GM12892 (cell line): ENCODE measurements at regions not wholly inside any gene's neighbourhood (a gene's known extent, or its start where the extent isn't known, plus 50 kb on each side); places are given as distances from the start of the nearest gene placed in this dataset.

Experiments used
- POLR2A ChIP-seq: IDR thresholded peaks from 2 replicates; pipeline ENCODE4 v1.6.1; 2011; ENCODE audit warnings: low read depth, low read length, control low read depth
- POLR2AphosphoS5 ChIP-seq: IDR thresholded peaks from 2 replicates; pipeline ENCODE4 v1.6.1; 2011; ENCODE audit warnings: low read depth, low read length, control low read depth
- TAF1 ChIP-seq: IDR thresholded peaks from 2 replicates; pipeline ENCODE4 v1.6.1; 2011; ENCODE audit warnings: low read depth, mild to moderate bottlenecking, control low read depth, low read length, borderline replicate concordance

GRCh38 chr13:99129951-99130350 is 70.7 kb upstream of the UBAC2 start:
- TF ChIP-seq POLR2A: no peak
- TF ChIP-seq POLR2AphosphoS5: no peak
- TF ChIP-seq TAF1: no peak
